Dedifferentiated amniotic fluid mesenchymal stem cell (primary cell): ENCODE measurements at regions not wholly inside any gene's neighbourhood (a gene's known extent, or its start where the extent isn't known, plus 50 kb on each side); places are given as distances from the start of the nearest gene placed in this dataset.
A peak's percentile ranks its signal among the peaks of the same experiment; 100 is the strongest.

Experiments used
- DNase-seq: peaks from one replicate; pipeline ENCODE4 v3.0.0-alpha.2; 2016; ENCODE audit errors: extremely low spot score

DNA sequence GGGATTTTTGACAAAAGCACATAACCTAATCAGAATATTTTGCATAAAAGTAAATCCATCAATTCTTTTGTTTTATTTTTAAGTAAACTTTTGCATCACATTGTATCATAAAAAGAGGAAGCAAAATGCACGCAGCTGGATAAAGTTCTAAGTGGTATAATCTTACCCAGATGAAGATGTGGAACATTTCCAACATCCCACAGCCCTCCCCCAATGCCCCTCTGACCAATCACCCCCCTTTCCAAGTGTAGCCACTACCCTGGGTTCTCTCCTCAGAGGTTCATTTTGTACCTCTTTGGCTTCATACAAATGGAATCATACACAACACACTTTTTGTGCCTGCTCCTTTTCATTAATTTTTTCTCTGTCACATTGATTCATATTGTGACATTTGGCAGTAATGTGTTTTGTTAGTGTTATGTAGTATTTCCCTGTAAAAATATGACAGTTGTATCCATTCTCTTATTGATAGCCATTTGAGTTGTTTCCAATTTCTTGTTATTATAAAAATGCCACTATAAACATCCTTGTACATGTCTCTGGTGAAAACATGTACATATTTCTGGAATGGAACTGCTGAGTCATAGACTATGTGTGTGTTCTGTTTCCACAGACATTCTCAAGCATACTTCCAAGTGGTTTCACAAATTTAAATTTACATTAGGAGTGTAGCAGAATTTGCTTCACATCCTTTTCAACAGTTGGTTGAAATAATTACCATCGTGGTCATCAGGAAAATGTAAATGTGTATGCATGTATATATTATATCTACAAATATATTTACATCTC, 92.9 kb upstream of the SYNDIG1 start:
- peak; percentile 53 for DNase-seq

DNA sequence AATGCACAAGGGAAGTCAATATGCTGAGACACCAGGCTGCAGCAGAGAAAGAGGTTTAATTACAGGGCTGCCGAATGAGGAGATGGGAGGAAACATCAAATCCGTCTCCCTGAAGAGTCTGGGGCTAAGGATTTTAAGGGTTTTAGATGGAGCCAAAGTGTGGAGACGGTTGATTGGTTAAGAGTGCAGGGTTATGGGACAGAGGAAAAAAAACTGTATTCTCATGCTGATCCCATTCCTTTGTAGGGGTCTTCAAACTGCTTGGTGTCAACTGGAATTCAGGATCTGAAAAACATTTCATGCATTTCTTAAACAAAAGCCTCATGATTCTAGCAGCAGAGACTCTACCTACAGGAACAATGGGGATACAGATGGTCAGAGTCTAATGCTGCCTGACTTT, 96.1 kb upstream of the SYNDIG1 start:
- no peak for DNase-seq

DNA sequence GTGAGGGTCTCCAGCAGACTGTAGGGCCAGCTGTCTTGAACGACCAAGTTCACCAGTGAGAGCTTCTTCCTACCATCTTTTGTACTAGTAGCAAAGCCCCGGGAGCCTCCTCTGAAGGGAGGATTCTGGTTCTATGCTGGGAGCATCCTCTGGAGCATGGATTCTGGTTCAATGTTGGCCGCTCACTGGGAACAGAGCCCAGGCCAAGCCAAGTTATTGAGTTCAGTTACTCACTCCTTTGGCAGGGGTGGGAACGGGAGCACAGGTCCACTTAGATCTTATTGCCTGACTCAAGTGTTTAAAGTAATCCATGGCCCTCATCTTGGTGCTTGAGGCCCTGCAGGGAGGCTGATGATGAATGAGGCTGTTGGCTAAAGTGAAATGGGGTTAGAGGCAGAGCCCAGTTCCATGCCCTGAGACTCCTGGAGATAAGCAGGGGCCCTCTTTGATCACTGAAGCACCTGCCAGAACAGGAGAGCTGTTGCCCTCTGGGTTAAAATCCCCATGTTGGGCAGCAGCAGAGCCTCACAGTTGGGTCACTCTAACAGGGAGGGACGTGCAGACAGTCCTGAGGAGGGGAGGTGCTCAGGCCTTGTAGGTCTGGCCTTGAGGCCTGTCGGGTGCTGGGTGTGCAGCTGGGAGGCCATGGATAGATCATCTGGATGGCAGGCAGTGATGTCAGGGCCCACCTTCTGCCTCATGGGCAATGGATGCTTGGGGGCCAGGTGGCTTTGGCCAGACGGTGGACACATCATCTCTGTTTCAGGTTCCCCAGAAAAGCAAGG, 98.3 kb upstream of the SYNDIG1 start:
- no peak for DNase-seq

DNA sequence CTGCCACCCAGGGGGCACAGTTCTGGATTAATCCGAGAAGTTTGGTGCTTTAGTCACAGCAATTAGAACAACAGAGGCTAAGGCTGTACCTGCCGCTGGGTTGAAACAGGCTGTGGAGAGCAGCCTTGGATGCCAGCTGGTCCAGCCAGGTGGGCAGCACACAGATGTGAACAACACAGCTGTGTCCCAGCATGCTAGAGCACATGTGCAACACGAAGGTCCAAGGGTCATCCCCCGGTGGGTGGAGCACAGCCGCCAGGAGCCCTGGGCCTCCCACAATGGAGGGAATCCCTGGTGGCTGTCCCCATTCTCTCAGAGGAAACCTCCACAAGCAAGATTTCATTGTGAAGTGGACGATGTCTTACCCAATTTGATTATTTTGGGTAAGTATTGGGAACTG, 99.2 kb upstream of the SYNDIG1 start:
- no peak for DNase-seq

DNA sequence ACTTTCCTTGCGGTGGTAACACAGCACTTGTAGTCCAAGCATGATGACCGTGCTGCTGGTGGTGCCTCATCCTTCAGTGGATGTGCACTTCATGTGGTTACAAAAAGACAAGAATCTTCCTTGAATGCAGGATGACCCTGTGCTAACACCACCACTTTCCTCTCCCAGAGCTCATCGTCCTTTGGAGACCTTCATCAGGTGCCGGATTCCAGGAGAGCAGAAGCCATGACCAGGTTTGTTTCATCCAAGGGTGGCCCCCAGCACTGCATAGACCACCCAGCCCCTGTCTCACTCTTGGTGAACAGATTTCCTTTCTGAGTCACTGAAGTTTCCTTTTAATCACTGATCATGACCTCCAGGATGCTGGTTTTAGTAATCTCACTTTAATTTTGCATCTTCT, 101.2 kb upstream of the SYNDIG1 start:
- DNase-seq = no peak

DNA sequence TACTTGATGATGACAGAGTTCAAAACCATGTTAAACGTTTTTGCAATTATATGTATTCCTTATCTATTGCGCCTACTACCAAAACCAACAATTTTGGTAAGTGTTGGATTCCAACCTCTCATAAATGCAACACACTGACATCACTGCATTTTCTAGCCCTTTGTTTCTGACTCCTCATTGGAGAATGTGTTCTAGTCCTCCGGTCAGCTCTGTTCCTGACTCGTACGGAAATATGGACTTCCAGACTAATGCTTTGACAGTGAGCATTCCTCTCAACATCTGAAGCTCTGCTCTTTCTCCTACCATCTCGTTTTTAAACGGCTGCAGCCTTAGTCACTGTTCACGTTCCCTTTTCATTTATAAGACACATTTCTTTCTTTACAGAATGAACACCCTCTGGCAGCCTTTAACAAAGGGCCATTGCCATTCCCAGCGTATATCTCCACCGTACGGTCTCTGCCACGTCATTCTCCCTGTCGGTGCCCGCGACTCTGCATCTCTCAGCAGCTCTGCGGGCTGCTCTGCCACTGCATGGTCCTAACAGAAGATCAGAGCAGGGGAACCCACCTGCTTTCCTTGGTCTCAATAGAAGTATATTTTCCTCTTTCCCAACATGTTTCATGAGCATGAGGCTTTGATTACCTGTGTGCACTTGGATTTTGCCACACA, 103.0 kb upstream of the SYNDIG1 start:
- no peak for DNase-seq

DNA sequence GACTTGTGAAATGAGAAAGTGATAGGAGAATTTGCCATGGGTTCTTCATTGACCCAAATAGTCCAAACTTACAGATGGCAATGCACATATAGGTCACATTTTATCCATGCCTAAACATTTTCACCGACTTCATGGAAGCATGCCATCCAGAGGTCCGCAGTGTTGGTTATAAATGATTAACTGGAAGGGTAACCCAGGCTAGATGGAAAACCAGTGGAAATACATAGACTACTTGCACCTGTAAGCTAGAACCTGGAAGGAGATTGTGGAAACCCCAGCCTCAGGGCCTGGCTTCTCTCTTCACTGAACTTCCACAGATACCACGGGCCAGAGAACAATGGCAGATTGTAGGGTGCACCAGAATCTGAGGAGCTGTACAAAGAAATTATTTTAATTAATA, 103.8 kb upstream of the SYNDIG1 start:
- DNase-seq = no peak

DNA sequence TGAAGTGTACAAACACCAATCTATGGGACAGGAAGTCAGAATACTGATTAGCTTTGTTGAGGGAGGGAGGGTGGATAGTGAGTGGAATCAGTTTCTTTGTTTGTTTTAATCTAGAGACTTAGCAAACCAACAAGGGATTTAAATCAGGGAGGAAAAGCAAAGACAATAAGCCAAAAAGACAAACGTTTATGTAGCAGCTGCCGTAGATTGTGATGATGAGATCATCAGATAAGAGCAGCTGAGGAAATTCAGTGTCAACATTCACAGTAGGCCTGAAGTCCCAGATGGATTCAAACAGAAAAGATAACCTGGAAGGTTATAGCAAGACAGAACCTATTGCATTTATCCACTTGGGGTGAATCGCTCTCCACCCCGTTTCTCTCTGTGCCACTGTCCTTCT, 104.9 kb upstream of the SYNDIG1 start:
- DNase-seq = no peak

DNA sequence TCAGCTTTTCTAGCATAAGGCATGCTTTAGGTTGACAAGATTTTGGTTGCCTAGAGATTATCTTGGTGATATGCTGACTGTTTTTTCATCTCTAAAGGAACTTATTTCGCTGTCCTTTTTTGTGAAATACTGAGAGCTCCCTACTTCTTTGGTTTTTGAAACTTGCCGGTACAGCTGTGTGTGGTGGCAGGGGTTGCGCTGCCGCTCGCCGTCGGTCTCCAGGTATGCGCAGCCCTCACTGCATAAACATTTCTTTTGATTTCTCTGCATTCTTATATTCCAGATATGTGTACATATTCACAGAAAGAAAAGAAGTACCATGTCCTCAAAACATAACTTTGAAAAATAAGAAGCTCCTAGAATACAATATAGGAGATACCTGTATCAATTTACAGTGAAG, 106.4 kb upstream of the SYNDIG1 start:
- no peak for DNase-seq

DNA sequence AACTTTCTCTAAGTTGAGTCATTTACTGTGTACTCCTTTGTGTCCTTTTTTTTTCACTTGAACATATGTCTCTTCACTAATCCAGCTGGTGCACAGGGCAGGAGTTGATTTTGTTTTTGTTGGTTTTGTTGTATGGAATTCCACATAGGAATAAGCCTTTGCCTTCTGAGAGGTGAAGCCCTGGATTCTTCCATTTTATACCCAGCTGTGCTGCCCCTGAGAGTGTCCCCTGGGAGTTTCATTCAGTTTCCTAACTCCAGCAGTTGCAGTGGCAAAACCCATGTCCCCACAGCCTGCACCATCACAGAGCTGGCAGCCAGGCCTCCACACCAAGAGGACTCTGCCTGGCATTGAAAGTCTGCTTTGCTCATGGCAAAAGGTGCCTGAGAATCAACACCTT, 107.3 kb upstream of the SYNDIG1 start:
- DNase-seq = no peak

DNA sequence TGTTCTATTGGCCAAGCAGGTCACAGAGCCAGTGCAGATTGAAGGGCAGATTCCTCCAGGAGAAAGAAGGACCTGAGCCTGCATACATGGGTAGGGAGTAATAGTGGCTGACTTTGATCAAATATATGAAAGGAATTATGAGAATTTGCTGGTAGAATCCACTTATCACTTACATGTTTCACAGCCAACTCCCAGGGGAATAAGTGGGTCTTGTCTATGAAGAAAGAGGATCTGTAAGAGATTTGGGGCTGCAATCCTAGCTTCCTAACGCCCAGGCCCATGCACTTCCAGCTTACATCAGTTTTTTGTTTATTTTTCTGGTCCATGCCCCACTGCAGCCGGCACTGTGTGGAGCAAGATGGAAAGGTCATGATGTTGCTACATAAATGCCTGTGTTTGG, 107.9 kb upstream of the SYNDIG1 start:
- no peak for DNase-seq

DNA sequence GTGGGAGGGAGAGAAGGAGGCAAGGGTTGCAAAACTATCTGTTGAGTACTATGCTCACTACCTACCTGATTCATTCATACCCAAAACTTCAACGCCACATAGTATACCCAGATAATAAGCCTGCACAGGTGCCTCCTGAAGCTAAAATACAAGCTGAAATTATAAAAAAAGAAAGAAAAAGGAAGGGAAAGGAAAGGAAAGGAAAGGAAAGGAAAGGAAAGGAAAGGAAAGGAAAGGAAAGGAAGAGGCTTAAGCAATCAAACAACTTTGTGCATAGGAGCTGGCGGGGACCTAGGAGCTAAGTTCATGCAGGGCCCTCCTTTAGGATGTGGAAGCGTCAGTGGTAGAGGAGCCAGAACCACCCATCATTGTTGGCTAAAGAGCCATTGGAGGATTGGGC, 108.9 kb upstream of the SYNDIG1 start:
- no peak for DNase-seq

DNA sequence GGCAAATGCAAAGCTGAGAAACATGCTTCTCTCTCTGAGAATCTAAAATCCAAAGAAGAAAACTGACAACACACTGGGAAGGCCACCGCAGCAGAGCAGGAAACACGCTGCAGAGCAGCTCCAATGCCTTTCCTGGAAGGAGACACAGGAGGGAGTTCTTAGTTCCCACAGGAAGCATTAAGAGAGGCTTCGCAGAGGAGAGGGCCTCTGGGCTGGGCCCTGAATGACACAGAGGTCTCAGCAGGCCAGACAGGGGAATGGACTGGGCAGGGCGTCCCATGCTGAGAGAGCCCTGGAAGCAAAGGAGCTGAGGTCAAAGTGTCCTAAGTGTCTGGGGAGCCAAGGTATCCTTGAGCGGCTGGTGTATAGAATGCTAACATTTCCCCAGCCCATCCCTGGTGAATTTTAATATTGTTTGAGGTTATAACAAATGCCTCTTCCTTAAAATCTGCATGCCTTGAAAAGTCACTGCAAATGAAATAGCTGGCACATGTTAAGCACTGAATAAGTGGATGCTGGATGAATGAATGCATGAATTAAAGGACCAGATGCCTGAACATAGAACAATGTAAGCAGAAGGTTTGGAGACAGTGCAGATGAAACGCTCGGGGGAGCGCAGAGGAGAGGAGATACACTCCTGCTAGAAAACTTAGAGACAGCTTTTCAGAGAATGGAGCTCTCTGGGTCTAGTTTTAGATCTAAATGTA, 110.0 kb upstream of the SYNDIG1 start:
- no peak for DNase-seq

DNA sequence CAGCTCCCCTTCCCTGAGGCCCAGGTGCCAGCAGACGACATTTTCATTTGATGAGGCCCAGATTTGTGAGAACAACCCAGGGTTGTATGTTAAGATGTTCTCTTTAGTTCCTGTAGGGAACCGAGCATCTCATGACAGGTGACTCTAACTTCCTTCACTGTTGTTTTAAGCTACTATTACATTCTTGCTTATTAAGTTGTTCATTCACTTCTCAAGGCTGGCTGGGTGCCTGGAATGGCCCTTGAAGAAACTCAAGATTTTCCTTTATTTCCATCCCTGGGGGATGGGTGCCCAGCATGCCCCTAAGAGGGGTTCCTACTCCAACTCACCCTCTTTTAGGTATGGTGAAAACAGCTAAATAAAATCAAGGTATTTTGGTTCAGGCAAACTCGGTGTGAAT, 111.5 kb upstream of the SYNDIG1 start:
- DNase-seq = no peak

DNA sequence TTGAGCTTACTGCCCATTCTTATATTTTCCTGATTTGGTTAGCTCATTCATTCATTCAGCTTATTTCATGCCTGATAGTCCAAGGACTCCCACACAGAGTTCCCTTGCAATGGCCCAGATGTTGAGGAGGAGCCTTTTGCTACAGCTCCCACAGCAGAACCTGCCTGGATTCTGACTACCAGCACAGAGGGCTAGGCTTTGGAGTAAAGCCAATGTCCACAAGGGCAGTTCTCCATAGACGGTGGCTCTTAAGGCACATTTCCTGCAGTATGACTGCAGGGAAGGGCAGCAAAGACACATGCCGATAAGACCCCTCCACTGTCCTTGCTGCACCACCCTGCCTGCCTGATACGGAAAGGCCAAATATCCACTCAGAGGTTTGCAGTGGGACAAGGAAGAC, 112.3 kb upstream of the SYNDIG1 start:
- no peak for DNase-seq

DNA sequence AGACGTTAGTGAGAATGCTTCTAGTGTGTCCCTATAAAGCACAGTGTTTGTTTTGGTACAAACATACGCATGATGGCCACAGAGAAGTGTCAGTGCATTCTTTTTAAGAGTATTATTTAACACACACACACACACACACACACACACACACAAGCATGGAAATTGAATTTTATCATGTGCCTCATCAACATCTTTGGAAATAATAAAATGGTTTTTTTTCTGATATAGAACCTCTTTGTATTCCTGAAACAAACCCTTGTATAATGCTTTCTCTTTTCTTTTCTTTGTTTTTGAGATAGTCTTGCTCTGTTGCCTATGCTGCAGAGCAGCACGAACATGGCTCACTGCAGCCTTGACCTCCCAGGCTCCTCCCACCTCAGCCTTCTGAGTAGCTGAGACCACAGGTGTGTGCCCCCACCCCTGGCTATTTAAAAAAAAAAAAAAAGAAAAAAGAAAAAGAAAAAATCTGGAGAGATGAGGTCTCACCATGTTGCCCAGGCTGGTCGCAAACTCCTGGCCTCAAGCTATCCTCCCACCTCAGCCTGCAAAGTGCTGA, 116.2 kb upstream of the SYNDIG1 start:
- no peak for DNase-seq

DNA sequence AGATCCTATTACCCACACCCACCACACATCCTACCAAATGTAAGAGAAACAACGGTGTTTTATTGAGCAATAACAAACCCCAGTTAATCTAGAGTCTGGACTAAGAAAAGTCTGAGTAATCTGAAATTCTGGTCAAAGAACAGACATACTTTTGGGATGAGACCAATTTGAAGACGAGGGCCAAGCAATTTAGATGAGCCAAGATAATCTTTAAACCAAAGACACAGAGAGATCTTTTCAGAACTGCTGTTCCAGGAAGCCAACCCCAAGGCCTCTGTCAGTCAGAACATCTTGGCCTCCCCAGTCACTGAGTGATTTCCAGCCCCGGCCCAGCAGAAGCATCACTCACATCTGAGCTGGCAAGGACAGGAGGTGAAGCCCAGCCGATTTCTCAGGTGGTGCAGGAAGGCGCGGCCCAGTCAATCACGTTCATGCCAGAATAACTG, 118.5 kb upstream of the SYNDIG1 start:
- DNase-seq = no peak

DNA sequence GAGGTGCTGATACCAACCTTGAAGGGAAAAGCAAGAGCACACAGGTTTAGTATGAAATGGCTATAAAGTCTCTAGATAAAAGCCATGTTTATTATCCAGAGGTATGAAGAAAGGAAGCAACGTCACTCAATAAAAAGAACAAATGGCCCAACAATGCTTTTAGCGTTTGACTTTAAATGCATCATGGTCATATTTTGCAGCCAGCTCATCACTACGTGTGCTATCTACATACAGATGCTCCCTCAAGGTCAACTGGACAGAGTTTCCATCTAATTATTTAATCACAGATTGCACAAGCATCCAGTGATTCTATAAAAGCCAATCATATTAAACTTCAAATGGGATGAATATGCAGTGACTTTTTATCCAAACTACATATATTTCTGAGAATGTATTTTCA, 127.6 kb upstream of the SYNDIG1 start:
- no peak for DNase-seq

DNA sequence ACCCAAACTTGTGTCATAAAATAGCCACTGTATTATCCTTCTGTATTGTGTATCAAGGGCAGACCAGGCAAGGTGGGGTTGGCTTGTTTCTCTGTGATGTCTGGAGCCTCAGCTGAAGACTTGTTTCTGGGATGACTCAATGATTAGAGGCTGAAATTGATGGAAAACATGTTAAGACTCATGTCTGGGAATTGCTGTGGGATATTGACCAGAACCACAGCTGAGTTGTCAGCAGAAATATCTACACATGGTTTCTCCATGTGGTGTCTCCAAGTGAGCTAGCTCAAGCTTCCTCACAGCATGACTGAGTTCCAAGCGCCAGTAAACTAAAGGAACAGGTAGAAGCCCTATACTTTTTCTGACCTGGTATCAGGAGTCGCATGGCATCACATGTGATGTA, 128.5 kb upstream of the SYNDIG1 start:
- DNase-seq = no peak

DNA sequence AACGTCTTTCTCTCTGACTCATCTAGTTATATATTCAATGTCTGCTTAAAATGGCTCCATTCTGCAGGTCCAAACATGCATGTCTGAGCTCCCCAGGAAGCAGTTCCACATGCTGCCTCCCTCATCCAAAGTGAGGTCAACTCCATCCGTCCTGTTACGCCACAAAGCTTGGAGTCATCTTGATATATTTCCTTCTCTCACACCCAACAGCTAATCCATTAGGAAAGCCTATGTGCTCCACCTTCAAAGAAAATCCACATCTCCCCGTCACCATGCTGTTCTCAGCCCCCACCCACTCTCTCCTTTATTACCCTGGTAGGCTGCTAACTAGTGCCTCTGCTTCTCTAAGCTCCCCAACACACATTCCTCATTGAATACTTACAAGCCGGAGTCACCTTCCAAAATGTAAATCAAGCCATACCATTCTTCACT, 130.2 kb upstream of the SYNDIG1 start:
- DNase-seq = no peak

DNA sequence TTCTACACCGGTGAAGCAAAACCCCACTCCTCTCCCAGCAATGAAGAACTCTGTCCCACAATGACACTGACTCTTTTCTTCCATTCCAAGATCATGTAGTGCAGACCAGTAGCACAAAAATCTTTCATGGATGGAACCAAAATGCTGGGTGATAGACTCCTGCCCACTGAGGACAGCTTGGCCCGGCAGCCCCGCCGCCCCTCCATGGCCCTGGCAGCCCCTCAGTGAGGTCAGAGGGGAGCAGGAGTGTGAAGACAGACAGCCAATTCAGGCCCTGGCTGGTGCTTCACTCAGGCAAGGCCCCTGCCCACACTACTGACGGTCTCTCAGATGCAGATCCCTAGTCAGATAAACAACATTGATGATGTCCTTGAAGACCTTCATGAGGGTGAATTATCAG, 131.9 kb upstream of the SYNDIG1 start:
- DNase-seq = no peak

DNA sequence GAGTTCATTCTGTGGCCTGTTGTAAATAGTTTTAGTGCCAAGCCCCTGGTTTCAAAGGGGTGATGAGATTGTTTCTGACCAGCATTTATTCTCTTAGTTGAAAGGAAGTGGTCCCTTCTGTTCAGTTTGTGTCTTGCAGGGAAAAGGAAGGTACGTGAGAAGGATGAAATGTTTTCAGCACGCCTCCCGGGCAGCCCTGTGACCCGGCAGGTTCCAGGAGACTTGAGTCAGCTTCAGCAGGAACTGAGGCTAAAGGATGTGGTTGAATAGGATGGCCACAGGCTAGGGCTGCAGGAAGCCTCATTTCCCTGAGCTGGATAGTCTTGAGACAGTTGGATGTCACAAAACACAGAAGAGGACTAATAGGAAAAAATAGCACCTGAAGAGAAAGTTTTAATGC, 132.4 kb upstream of the SYNDIG1 start:
- DNase-seq = no peak
